GM23248 (cell line): ENCODE measurements at regions not wholly inside any gene's neighbourhood (a gene's known extent, or its start where the extent isn't known, plus 50 kb on each side); places are given as distances from the start of the nearest gene placed in this dataset.
A peak's percentile ranks its signal among the peaks of the same experiment; 100 is the strongest.

Experiments
- DNase-seq: peaks from one replicate; pipeline ENCODE4 v3.0.0-alpha.2; 2015
- H2AFZ ChIP-seq: fragments of 200-600 bp; sonication (generic); 2 replicates; pipeline ENCODE4 v1.6.1; 2016; ENCODE audit warnings: antibody characterized with exemption
- H3F3A ChIP-seq: fragments of 200-600 bp; sonication (generic); 2 replicates; pipeline ENCODE4 v1.6.1; 2016; ENCODE audit warnings: mild to moderate bottlenecking, antibody characterized with exemption, mixed run types; ENCODE audit not compliant: insufficient read depth
- H3K27ac ChIP-seq: fragments of 200-600 bp; sonication (generic); 2 replicates; pipeline ENCODE4 v1.5.1; 2016; ENCODE audit warnings: mild to moderate bottlenecking
- H3K27me3 ChIP-seq: fragments of 200-600 bp; sonication (generic); replicated peaks from 2 replicates; pipeline ENCODE4 v1.6.1; 2016; ENCODE audit warnings: mild to moderate bottlenecking; ENCODE audit not compliant: insufficient read depth
- H3K36me3 ChIP-seq: fragments of 200-600 bp; sonication (generic); 2 replicates; pipeline ENCODE4 v1.6.1; 2016; ENCODE audit warnings: low read depth, mild to moderate bottlenecking
- H3K4me1 ChIP-seq: fragments of 200-600 bp; sonication (generic); 2 replicates; pipeline ENCODE4 v1.6.1; 2016; ENCODE audit warnings: mild to moderate bottlenecking; ENCODE audit not compliant: insufficient read depth
- H3K4me2 ChIP-seq: fragments of 200-600 bp; sonication (generic); one replicate; pipeline ENCODE4 v1.6.1; 2016; ENCODE audit warnings: mild to moderate bottlenecking; ENCODE audit not compliant: unreplicated experiment
- H3K4me3 ChIP-seq: fragments of 200-600 bp; sonication (generic); 2 replicates; pipeline ENCODE4 v1.5.1; 2016; ENCODE audit warnings: mild to moderate bottlenecking
- H3K79me2 ChIP-seq: fragments of 200-600 bp; sonication (generic); 2 replicates; pipeline ENCODE4 v1.6.1; 2016; ENCODE audit warnings: mild to moderate bottlenecking; ENCODE audit not compliant: insufficient read depth
- H3K9ac ChIP-seq: fragments of 200-600 bp; sonication (generic); 2 replicates; pipeline ENCODE4 v1.6.1; 2016; ENCODE audit warnings: mild to moderate bottlenecking
- H3K9me2 ChIP-seq: fragments of 200-600 bp; sonication (generic); 2 replicates; pipeline ENCODE4 v1.6.1; 2016; ENCODE audit warnings: mixed run types, mild to moderate bottlenecking, moderate library complexity; ENCODE audit not compliant: insufficient read depth
- H3K9me3 ChIP-seq: fragments of 200-600 bp; sonication (generic); one replicate; pipeline ENCODE4 v1.6.1; 2017; ENCODE audit warnings: low read depth
- H4K20me1 ChIP-seq: fragments of 200-600 bp; sonication (generic); 2 replicates; pipeline ENCODE4 v1.6.0; 2016; ENCODE audit not compliant: insufficient read depth
- EZH2 ChIP-seq: fragments of 200-600 bp; sonication (generic); IDR thresholded peaks from 2 replicates; pipeline ENCODE4 v1.6.1; 2018; ENCODE audit warnings: antibody characterized with exemption, mild to moderate bottlenecking; ENCODE audit not compliant: insufficient read depth, poor library complexity, severe bottlenecking
- EZH2phosphoT487 ChIP-seq: fragments of 200-600 bp; sonication (generic); IDR thresholded peaks from 2 replicates; pipeline ENCODE4 v1.6.1; 2018; ENCODE audit warnings: antibody characterized with exemption, moderate library complexity, mild to moderate bottlenecking, low read depth; ENCODE audit not compliant: insufficient read depth
- WGBS, 2 experiments: methylation state at CpG; one replicate each; pipeline ENCODE4 v1.1.6; 2015 to 2017; ENCODE audit warnings: low lambda C conversion rate in 2 of 2, low coverage in 1 of 2; ENCODE audit errors: missing lambda C conversion rate in 2 of 2; 5-methylcytosine and 5-hydroxymethylcytosine counted together
- in situ Hi-C: fragments of 300-500 bp; cut with MboI; formaldehyde crosslinking; loops from 2 replicates; pipeline ENCODE4 v1.15.0; 2020

DNA sequence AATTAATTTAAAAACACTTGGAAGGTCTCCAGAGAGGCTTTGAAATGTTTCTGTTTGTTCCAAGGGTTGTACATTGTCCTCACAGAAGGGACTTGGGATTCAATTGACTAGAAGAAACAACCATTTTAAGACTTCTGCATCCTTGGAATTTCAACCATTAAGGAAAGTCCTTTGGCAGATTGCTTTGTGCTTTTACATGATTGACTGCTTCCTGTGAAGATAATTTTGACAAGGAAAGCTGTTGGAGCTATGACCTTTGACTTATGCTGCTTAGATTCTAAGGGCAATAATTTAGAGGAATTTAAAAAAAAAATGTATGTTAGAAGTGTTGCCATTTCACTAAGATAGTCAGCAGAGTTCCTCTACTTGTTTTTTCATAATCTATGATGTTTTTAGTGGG is 483.9 kb upstream of the TBL1XR1 start:
- H3F3A ChIP-seq: no peaks in the 10 kb centered on the region
- no peaks in the 10 kb centered on the region for H3K36me3 ChIP-seq
- no peak overlapping the region for H3K9ac ChIP-seq
- H4K20me1 ChIP-seq: no peaks in the 10 kb centered on the region
- H3K27me3 ChIP-seq: no peaks in the 10 kb centered on the region
- no peak overlapping the region for H2AFZ ChIP-seq
- H3K27ac ChIP-seq: no peak overlapping the region
- DNase-seq: no peak
- TF ChIP-seq EZH2: no peak
- no peak for TF ChIP-seq EZH2phosphoT487
- in situ Hi-C loops: no loop called here
- no peaks in the 10 kb centered on the region for H3K79me2 ChIP-seq
- H3K9me3 ChIP-seq: no peaks in the 10 kb centered on the region
- no peaks in the 10 kb centered on the region for H3K9me2 ChIP-seq
- H3K4me1 ChIP-seq: peaks cover 13% of the 10 kb centered on the region
- H3K4me3 ChIP-seq: no peak overlapping the region
- H3K4me2 ChIP-seq: no peak overlapping the region

DNA sequence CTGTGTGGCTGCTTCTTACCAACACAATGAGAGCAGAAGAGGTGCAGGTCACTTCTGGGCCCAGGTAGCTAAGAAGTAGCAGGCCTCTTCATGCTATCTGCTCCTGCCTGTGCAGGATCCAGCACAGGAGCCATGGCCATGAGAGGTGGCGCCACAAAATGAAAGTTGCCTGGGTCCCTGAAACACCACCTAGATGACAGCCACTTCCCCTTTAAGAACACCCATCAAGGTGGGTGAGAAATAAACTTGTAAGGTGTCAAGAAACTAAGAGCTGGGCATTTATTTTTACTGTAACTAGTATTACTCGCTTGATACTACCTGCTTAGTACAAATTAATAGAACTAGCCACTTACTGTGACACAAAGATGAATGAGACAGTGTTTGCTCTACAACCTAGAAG is 484.6 kb upstream of the TBL1XR1 start:
- Histone ChIP-seq H3K79me2 (no peaks in the 10 kb centered on the region), H3F3A (no peaks in the 10 kb centered on the region), H3K27ac (no peak overlapping the region), H3K4me3 (no peak overlapping the region), H2AFZ (no peak overlapping the region), H4K20me1 (no peaks in the 10 kb centered on the region), H3K36me3 (no peaks in the 10 kb centered on the region), H3K4me1 (peaks cover 13% of the 10 kb centered on the region), H3K9me3 (no peaks in the 10 kb centered on the region), H3K27me3 (no peaks in the 10 kb centered on the region), H3K9ac (no peak overlapping the region), H3K9me2 (no peaks in the 10 kb centered on the region), H3K4me2 (no peak overlapping the region)
- no peak for TF ChIP-seq EZH2
- no peak for TF ChIP-seq EZH2phosphoT487
- no peak for DNase-seq
- WGBS, 2 experiments: 93 to 95% methylated on average over 2 of the region's 2 CpGs
- in situ Hi-C loops: no loop called here

DNA sequence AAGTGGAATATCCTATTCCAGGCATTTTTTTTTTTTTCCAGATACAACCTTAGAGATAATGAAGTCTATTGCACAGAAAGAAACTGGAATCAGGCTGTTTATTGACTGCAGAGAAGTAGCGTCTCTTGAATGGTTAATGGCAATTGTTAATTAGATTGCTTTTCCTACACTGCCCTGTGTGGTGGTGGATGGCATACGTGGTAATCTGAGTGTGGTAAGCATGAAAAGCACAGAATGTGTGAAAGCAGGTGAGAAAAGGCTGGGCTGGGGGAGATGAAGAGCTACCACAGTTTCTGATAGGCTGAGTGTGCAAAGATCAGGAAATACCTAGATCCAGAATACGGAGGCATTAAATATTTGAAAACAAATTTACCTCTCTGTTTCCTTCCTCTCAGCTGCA is 486.3 kb upstream of the TBL1XR1 start:
- 83 to 85% methylated on average over 3 of the region's 3 CpGs for WGBS, 2 experiments
- H4K20me1 ChIP-seq: no peaks in the 10 kb centered on the region
- H3K9me2 ChIP-seq: no peaks in the 10 kb centered on the region
- H2AFZ ChIP-seq: no peak overlapping the region
- no peak for DNase-seq
- H3K79me2 ChIP-seq: no peaks in the 10 kb centered on the region
- in situ Hi-C loops: no loop called here
- no peaks in the 10 kb centered on the region for H3K36me3 ChIP-seq
- H3F3A ChIP-seq: no peaks in the 10 kb centered on the region
- no peak for TF ChIP-seq EZH2
- TF ChIP-seq EZH2phosphoT487: no peak
- H3K27me3 ChIP-seq: no peaks in the 10 kb centered on the region
- H3K27ac ChIP-seq: no peak overlapping the region
- no peak overlapping the region for H3K4me3 ChIP-seq
- H3K9ac ChIP-seq: no peak overlapping the region
- no peak overlapping the region for H3K4me2 ChIP-seq
- peaks cover 13% of the 10 kb centered on the region for H3K4me1 ChIP-seq
- H3K9me3 ChIP-seq: no peaks in the 10 kb centered on the region

DNA sequence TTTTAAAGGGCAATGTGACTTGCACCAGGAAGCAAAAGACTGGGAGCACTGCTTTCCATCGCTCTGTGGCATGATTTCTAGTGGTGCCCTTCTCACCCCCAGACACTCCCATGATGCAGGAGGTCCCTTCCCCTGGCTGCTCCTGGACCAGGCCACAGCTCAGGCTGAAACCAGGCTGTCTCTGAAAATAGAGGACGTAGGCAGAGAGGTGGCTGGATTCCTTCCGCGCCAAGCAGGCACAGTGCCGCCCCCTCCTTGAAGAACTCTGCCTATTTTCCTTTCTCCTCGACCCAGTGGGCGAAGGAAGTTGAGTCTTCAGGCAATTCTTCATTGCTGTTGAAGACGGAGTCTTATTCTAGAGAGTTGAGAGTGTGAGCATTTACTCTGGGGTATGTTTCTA is 489.4 kb upstream of the TBL1XR1 start:
- Histone ChIP-seq H3K4me3 (no peak overlapping the region), H2AFZ (no peak overlapping the region), H3K79me2 (no peaks in the 10 kb centered on the region), H3K27ac (no peak overlapping the region), H3K4me1 (no peaks in the 10 kb centered on the region), H3K9ac (no peak overlapping the region), H3K36me3 (no peaks in the 10 kb centered on the region), H3K9me3 (no peaks in the 10 kb centered on the region), H3K27me3 (no peaks in the 10 kb centered on the region), H3F3A (no peaks in the 10 kb centered on the region), H4K20me1 (no peaks in the 10 kb centered on the region), H3K4me2 (no peak overlapping the region), H3K9me2 (no peaks in the 10 kb centered on the region)
- no peak for DNase-seq
- TF ChIP-seq EZH2phosphoT487 (no peak), EZH2 (no peak)
- in situ Hi-C loops: no loop called here
- 89 to 93% methylated on average over 8 of the region's 8 CpGs for WGBS, 2 experiments

DNA sequence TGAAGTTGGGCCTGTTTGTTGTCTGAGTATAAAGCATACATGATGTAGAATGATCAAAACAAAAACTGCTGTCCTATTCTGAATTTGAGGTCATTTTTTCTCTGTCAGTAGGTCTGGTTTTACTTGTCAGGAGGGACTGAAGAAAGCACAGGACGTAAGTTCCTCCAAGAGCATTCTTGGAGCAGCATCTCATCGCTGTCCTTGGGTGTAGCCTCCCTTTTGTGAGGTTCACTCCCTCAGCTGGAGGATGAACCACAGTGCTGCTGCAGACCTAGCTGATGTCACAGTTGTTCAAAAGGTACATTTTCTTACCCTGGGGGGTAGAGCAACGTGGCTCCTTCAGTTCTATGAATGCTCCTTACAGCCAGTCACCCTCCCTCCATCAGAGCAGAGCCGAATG is 490.0 kb upstream of the TBL1XR1 start:
- 62 to 74% methylated on average over 4 of the region's 4 CpGs for WGBS, 2 experiments
- in situ Hi-C loops: no loop called here
- no peak overlapping the region for H2AFZ ChIP-seq

More for the DNA sequence above, 490.0 kb upstream of the TBL1XR1 start:
- TF ChIP-seq EZH2 (no peak), EZH2phosphoT487 (no peak)
- H3K4me2 ChIP-seq: no peak overlapping the region
- no peak overlapping the region for H3K27ac ChIP-seq
- H3K9me3 ChIP-seq: no peaks in the 10 kb centered on the region
- no peaks in the 10 kb centered on the region for H3K27me3 ChIP-seq
- H3F3A ChIP-seq: no peaks in the 10 kb centered on the region
- H3K9me2 ChIP-seq: no peaks in the 10 kb centered on the region
- H3K4me3 ChIP-seq: no peak overlapping the region
- no peak overlapping the region for H3K9ac ChIP-seq
- H3K79me2 ChIP-seq: no peaks in the 10 kb centered on the region
- peak; percentile 10 for DNase-seq
- H3K4me1 ChIP-seq: no peaks in the 10 kb centered on the region
- no peaks in the 10 kb centered on the region for H3K36me3 ChIP-seq
- H4K20me1 ChIP-seq: no peaks in the 10 kb centered on the region
